ENCODE measurements at regions not wholly inside any gene's neighbourhood (a gene's known extent, or its start where the extent isn't known, plus 50 kb on each side); places are given as distances from the start of the nearest gene placed in this dataset.

DNA sequence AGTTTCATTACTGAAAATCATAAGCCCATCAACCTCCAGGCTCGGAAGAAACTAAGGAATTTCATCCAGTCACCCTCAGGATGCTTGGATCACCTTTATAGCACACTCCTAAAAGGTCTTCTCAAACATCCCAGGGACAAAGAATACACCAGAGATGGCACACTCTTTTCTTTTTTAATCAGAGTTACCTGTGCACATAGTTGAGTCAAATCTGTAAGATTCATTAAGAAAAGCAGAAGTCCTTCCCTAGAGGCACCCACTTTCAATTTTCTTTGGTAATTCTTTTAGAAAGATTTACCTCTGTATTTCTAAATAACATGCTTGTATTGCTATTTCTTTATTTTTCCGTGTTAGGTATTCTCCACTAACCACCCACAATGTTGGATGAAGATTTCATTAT, 50.6 kb upstream of the IL6 start:
- DNase-seq (ENCODE audit: low spot score): no peak

DNA sequence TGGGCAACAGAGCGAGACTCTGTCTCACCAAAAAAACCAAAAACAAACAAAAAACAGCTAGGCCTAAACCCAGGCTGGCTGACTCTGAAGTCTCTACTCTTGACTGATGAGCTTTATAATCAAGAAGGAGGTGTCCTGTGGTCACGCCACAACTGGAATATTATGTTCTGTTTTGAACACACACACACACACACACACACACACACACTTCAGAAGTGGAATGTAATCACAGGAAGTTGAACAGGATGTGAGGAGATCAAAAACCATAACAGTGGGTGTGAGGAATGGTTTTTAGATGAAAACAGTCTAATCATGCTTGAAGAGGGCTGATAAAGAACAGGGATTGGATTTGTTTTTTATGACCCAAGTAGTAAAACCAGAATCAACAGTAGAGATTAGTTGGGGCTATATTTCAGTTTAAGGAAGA, 51.1 kb upstream of the IL6 start:
- peak; percentile 78 for DNase-seq (ENCODE audit: low spot score)

DNA sequence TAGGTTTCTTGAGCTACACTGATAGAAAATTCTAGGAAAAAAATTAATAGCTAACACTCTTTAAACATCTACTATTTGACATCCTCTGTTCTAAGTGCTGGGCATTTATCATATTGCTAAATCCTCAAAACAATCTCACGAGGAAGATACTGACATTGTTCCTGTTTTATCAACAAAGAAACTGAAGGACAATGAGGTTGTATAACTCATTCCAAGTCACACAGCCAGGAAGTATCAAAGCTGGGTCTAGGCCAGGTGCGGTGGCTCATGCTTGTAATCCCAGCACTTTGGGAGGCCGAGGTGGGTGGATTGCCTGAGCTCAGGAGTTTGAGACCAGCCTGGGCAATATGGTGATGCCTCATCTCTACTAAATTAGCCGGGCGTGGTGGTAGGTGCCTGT, 51.6 kb upstream of the IL6 start:
- DNase-seq (ENCODE audit: low spot score): no peak

DNA sequence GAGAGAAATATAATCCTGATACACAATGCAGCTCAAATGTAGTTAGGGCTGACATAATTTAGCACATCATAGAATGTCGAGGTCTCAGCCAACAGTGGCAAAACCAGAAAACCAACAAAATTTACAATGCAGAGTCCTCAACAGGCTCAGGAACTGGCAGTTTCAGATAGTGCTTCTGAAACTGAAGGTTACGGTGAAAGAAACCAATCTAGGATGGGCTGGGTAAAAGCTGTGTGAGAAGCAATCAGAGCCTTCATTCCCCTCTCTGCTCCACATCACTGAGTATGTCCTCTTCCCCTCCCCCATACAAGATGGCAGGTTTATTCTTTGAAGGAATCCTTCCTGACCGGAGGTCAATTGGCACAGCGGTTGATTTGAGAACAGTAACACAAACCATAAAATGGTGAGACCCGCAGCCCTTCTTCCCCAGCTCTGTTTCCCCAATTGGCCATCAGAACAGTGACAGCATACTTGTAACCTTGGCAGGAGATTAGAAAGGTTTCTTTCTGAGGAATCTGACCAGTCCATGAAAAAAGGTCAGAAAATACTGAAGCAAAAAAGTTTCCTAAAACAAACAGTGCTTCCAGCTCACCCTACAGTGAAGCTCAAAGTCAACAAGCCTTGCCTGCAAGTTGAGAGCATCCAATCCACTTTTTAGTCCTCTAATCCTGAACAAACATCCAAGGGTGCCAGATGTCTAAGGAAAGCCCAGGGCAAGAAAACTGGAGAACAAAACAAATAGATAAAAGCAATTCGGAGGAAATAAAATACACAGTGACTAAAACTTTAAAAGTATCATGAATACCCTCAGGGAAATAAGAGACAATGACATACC, 53.9 kb upstream of the IL6 start:
- peak; percentile 66 for DNase-seq (ENCODE audit: low spot score)

DNA sequence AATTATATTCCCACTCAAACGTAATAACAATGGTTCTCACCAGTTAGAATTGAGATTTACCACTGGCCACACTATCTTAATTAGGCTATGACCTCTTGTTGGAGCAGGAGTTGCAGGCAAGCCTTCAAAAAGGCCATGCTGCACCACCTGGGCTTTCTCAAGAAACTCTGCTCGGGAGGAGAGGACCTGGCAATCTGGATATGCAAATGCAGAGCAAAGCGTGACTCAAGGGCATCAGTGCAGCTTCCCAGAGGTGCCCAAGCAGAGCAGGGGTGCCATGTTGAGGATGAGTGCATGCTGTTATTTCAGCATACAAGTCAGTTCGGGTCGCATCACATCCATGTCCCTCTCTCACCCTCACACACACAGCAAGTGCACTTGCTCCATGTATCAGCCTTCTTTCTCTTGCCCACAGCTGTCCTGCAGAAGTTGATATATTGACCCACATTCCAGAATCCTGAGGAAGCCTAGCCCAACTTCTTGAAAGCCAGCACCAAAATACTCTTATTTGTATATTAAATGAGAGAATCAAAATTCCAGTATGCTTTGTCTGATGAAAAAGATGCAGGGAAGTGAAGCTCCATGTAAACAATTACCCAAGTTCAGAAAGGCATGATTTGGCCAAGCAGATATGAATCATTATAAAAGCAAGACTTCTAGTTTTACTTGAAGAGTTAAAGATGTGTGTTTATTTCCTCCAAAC, 55.7 kb upstream of the IL6 start:
- DNase-seq (ENCODE audit: low spot score): no peak

DNA sequence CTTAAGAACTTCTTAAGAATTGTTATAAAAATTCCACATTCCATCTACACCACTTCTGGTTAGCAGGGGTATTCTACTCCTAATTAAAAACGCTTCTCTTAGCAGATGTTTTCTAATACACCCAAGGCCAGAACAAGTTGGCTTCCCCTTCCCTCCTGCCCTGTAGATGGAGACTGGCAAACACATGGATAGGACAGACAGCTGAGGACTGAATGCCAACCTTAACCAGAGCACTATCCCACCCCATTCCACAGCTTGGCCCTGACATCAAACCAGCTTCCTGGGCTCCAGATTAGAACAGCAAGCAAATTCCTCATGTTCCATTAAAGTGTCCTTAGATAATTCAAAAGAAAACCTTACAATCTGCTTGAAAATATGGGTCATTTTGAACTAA, 56.6 kb upstream of the IL6 start:
- DNase-seq (ENCODE audit: low spot score): no peak

- DNase-seq (ENCODE audit: low spot score): no peak
Observed at GRCh38 chr7:22669692-22670421, 57.1 kb upstream of the IL6 start.

DNA sequence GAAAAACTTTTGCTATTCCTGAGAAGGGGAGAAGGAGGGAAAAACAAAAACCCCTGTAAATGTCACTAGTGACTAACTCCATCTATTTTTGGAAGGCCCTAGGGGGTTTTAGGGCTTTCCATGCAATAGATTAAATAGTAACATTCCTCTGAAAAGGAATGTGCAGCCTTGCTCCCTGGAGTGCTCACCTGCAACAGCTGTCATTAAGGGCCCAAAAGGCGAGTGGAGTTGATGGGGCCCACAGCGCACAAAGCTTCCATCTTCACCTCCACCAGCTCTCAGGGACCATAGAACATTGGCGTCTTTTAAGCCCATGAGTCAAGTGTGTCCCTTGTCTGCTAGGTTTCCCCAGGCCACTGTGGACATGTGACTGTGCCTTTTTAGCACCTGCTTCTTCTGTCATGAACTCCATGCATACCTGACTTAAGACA, 58.0 kb upstream of the IL6 start:
- no peak for DNase-seq (ENCODE audit: low spot score)

DNA sequence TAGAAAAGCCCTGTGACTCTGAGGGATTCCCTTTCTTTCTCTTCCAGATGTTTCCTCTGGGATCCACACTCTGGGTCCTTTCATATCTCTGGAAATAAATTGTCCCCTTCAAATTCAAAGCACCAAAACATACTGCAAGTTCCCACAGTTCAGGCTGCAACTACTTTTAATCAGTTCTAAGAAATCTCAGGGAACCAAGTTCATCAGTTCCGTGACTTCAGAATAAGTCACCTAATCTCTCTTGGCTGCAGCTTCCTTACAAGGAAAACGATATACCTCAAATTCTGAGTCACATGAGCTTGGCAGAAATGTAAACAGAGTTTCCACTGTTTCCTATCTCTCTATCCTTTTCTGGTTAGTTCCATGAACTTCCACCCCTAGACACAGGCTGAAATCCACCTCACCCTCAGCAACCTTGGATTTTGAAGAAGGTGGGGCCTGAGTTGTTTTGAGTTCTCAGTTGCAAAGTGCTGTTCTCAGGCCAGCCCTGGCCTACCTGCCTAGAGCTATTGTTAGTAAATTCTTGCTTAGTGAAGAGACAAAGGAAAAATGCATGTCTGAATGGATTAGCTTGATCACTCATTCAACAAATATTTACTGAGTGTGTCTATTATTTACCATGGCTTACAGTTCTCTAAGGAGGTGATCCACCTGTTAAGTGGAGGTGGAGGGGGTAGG, 59.3 kb upstream of the IL6 start:
- no peak for DNase-seq (ENCODE audit: low spot score)

DNA sequence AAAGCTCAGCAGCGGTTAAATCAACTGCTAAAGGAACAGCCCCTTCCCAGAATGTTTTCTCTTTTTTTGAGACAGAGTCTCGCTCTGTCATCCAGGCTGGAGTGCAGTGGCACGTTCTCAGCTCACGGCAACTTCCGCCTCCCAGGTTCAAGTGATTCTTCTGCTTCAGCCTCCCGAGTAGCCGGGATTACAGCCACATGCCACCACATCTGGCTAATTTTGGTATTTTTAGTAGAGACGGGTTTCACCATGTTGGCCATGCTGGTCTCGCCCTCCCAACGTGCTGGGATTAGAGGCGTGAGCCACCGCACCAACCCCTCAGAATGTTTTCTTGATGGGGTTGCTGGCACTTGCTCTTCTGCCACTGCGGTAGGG, 59.8 kb upstream of the IL6 start:
- DNase-seq (ENCODE audit: low spot score): no peak

DNA sequence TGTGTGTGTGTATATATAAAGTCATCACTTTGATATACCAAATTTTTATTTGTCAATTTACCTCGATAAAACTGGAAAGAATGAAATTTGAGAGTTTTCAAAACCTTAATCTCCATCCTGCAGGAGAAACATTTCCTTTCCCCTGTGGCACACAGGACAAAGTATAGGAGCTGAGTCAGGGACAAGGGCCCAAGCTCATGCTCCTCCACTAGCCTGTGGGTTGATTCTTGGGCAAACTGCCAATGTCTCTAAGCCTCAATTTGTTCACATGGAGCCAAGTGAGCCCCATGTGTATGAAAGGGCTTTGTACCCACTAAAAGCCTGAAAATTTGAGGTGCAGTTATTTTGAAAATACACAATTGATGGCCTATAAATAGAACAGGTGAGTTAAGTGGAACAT, 60.3 kb upstream of the IL6 start:
- DNase-seq (ENCODE audit: low spot score): no peak

DNA sequence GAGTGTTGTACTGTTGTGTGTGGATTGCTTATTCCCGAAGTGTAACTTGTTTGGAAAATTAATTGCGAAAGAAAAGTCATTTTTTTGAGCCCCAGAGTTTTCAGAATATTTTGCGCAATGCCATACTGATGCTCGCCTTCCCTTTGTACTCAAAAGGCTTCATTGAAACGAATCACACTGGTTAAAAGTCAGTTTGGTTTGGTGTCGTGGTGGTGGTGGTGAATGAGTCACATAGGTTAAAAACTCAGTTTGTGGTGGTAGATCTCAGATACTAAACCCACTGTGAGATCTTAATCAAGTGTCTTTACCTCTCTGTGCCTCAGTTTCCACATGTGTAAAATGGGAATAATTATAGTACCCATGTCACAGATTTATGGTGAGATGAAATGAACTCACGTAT, 61.1 kb upstream of the IL6 start:
- peak; percentile 69 for DNase-seq (ENCODE audit: low spot score)

- no peak for DNase-seq (ENCODE audit: low spot score)
Observed at GRCh38 chr7:22664988-22665798, 61.8 kb upstream of the IL6 start.

GRCh38 chr7:22663721-22664120, 63.3 kb upstream of the IL6 start:
- DNase-seq (ENCODE audit: low spot score): no peak

DNA sequence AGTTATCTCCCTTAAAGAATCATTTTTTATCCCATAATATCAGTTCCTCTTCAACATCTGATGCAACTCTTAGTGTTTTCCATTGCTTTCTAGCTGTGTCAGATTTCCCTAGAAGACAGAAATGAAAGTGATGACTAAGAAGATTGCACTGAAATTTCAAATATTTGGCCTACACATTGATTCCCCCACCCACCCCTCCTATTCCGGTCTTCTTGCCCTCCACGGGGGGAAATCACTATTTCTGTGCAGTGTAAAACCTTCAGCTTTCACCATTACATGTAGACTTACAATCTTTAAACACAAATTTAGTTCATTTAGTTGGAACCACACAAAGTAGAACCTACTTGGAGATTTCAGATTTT, 63.7 kb upstream of the IL6 start:
- peak; percentile 68 for DNase-seq (ENCODE audit: low spot score)

DNA sequence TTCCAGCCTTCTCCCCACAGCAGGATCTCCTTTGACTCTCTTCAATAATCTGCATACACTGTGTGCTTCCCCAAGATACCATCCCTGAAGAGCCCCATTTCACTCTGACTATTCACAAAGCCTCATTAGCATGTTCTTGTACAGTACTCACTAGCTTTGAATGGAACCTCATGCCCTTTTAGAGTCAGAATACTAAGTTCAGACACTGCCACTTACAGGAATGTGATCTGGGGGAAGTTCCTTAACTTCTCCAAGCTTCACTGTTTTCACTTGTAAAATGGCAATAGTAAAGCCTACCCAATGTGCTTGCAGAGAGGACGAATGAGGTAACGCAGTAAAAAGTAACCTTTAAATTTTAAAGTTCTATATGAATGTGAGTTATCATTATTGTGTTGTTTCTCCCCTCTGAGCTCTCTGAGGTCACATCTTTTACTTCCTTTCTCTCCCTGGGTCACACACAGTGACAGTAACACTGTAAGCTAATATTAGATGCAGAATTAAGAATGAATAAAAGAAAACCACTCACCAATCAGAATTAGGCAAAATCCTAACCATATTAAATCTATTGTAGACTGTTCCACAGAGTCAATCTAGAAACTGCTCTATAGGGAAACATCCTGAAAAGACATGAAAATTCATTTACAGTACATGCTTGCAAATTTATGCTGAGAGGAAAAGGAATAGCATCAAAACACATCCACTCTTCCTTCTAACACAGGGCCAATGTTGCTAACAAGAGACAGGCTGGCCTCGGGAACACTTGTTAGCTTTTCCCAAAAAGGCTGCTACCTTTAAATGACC, 64.2 kb upstream of the IL6 start:
- DNase-seq (ENCODE audit: low spot score): no peak

DNA sequence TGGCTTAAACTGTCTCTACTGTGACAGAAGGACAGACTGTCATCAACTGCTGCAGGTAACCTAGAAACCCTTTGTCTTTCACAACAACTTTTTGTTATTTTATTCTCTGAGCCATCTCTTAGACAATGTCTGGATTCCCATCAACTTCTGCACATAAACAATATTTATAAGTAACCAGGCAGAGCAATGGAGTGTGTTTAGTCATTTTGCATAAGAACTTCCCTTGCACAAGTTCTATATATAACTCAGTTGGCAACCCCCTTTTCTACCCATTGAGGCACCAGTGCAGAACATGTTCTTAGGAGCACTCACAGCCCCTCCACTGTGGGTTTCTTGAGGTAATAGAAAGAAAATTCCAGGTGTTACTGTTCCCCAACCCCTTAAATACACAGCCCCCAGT, 65.0 kb upstream of the IL6 start:
- DNase-seq (ENCODE audit: low spot score): no peak

DNA sequence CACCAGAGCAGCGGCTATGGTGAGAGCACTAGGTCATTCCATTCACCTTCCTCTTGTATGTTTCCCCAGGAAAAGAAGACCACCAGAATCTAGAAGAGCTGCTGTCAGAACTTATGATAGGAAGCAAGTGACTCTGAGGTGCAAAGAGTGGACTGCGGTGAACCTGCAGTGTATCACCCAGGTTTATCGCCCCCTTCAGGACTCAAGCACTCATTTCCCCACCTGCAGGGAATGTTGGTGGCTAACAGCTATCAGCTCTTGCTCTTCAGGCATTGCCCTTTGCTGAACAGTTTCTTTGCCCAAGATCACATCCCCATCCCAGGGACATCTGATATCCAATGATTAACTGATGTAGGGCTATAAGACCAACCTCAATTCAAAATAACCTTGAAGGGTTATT, 66.3 kb upstream of the IL6 start:
- DNase-seq (ENCODE audit: low spot score): no peak

- no peak for DNase-seq (ENCODE audit: low spot score)
Observed at GRCh38 chr7:22660293-22660692, 66.7 kb upstream of the IL6 start.

DNA sequence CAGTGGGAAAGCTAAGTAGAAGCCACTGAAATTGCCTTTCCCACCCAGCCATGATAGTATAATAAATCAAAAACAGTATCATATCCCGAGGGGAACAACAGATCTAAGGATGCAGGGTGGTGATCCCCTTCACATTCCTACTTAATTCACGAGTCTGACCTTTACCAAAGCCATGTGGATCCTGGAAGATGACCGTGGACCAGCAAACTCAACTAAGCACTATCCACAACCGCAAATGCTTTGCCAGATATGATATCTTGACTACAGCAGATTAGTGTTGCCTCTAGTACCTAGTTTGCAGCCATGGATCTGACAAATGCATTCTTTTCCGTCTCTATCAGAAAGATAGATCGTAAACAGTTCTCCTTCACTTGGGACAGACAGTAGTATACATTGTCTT, 67.3 kb upstream of the IL6 start:
- no peak for DNase-seq (ENCODE audit: low spot score)

- no peak for DNase-seq (ENCODE audit: low spot score)
Observed at GRCh38 chr7:22658031-22658430, 69.0 kb upstream of the IL6 start.

Data from activated CD4-positive, alpha-beta T cell treated with anti-CD3 and anti-CD28 coated beads, Interleukin-2, Interleukin-4, amounts not matched to agents 100 ng/mL and 50 ng/mL, durations not matched to agents 16 hours and 8 hours (primary cell).